ENCODE measurements at regions not wholly inside any gene's neighbourhood (a gene's known extent, or its start where the extent isn't known, plus 50 kb on each side); places are given as distances from the start of the nearest gene placed in this dataset.

GRCh38 chr16:75781683-75782343 lies 55.5 kb upstream of the CPHXL start:
- Histone ChIP-seq H3K9me1 (replicated peaks; ENCODE audit: control insufficient read depth, extremely low read depth, insufficient read depth, low read length) (no peaks in the 10 kb centered on the region), H3K27me3 (ENCODE audit: control insufficient read depth in 2 of 2, insufficient read depth in 2 of 2, low read length in 2 of 2) (peaks cover 4 to 7% of the 10 kb centered on the region in 2 experiments), H3K4me1 (ENCODE audit: control insufficient read depth, extremely low read depth, insufficient read depth, low read length) (no peaks in the 10 kb centered on the region), H3K27ac (ENCODE audit: insufficient read depth, low read depth, low read length) (no peak overlapping the region), H3K79me2 (ENCODE audit: control insufficient read depth, insufficient read depth, low read length) (no peaks in the 10 kb centered on the region), H3K9me3 (replicated peaks; ENCODE audit: control insufficient read depth, insufficient read depth, low read length) (no peaks in the 10 kb centered on the region), H4K20me1 (replicated peaks; ENCODE audit: control insufficient read depth, extremely low read depth, insufficient read depth, low read length) (no peaks in the 10 kb centered on the region), H3K9ac (replicated peaks; ENCODE audit: extremely low read depth, insufficient read depth, low read length) (no peak overlapping the region), H2AFZ (ENCODE audit: low read depth, low read length) (no peak overlapping the region), H3K36me3 (ENCODE audit: control insufficient read depth in 2 of 2, extremely low read depth in 1 of 2, insufficient read depth in 2 of 2, low read length in 2 of 2) (no peaks in the 10 kb centered on the region), H3K4me2 (ENCODE audit: insufficient read depth, low read length) (no peak overlapping the region), H3K4me3 (replicated peaks in 1 of 3; ENCODE audit: insufficient read depth in 1 of 3, low read depth in 1 of 3, low read length in 3 of 3) (no peak overlapping the region)
- DNase-seq (ENCODE audit: low read depth, low spot score) (no peak), FAIRE-seq (no peak)
- dilution Hi-C loops (cut with MboI; ENCODE audit: extremely low pct_ligation_motif_present, low sequenced_read_pairs) (no loop called here), intact Hi-C loops (cut with micrococcal nuclease) (no loop called here)
- TF ChIP-seq JUN (IDR thresholded peaks at IDR 0.05; ENCODE audit: borderline replicate concordance, insufficient read depth, insufficient read length, low read depth) (no peak), GATA2 (IDR thresholded peaks at IDR 0.05; ENCODE audit: insufficient read depth, insufficient read length, low read depth, low read length) (no peak), POLR2A (IDR thresholded peaks at IDR 0.05; ENCODE audit: low read depth, low read length) (no peak), FOS (IDR thresholded peaks at IDR 0.05; ENCODE audit: borderline replicate concordance, insufficient read depth, low read length) (no peak), EZH2 (IDR thresholded peaks at IDR 0.05; ENCODE audit: borderline replicate concordance, low read depth, low read length, severe bottlenecking) (no peak), POLR2AphosphoS5 (IDR thresholded peaks at IDR 0.05; ENCODE audit: insufficient read depth, low read depth, low read length) (no peak), CTCF (IDR thresholded peaks at IDR 0.05; ENCODE audit: extremely low read depth in 1 of 2, insufficient read depth in 1 of 2, low read depth in 1 of 2, low read length in 2 of 2) (no peak), MAX (IDR thresholded peaks at IDR 0.05; ENCODE audit: insufficient read depth, insufficient read length) (no peak), MYC (IDR thresholded peaks at IDR 0.05; ENCODE audit: low read depth, low read length) (no peak)
- ChIA-PET CTCF (interaction anchor here (1.0 to 1.8 kb wide), 3 partner anchors 7 to 19 kb away, joined by 3 to 4 read pairs (median 3); no protein-coding TSS in a partner anchor), POLR2A (no interaction called here)
- no TSS peak for BruUV-seq (replicated peaks)

Measured in endothelial cell of umbilical vein (primary cell).